ENCODE measurements at regions not wholly inside any gene's neighbourhood (a gene's known extent, or its start where the extent isn't known, plus 50 kb on each side); places are given as distances from the start of the nearest gene placed in this dataset.

- TF ChIP-seq CTCF (IDR thresholded peaks at IDR 0.05): no peak
Measured at GRCh38 chr17:63189082-63189481, 223.0 kb downstream of the TANC2 start.

DNA sequence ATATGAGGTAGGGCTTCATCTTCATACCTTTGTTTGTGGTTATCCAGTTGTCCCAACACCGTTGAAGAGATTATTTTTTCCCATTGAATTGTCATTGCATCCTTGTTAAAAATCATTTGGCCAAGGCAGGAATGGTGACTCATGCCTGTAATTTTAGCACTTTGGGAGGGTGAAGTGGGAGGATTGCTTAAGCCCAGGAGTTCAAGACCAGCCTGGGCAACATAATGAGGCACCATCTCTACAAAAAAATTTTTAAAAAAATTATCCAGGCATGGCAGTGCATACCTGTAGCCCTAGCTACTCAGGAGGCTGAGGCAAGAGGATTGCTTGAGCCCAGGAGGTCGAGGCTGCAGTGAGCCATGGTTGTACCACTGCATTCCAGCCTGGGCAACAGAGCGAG, 223.9 kb downstream of the TANC2 start:
- no peak for TF ChIP-seq CTCF (IDR thresholded peaks at IDR 0.05)

DNA sequence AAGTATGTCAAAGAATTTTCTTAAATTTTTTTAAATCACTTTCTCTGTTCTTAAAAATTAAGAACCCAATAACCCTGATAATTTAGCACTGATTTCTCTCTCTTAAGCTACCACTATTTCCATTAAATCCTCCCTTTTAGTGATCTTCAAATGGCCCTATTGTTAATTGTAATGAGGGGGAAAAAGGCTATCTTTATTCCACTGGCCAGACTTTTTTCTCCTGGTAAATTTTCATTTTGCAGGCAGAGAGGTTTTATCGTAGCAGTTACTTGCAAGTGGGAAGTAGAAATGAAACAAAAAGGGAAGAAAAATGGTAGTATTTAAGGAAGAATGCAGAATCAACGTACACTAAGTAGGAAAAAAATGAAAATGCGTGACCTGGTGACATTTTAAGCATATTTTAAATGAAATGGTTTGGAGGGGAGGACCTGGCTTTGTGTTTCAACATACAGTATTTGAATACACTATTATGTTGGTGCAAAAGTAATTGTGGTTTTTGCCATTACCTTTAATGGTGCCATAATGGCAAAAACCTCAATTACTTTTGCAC, 224.9 kb downstream of the TANC2 start:
- TF ChIP-seq CTCF (IDR thresholded peaks at IDR 0.05): no peak

DNA sequence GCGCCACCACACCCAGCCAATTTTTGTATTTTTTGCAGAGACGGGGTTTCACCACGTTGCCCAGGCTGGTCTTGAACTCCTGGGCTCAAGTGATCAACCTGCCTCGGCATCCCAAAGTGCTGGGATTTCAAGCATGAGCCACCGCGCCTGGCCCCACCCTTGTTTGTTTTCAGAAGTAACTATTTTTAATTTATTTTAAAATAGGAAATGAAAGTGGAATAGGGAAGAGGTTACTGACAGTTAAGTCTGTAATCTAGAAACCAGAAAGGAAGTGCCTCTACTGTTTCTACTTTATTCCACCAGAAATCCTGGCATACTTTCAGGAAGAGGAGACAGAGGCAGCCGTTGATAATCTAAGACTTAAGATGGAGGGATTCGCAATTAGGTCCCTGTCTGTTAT, 225.6 kb downstream of the TANC2 start:
- no peak for TF ChIP-seq CTCF (IDR thresholded peaks at IDR 0.05)

DNA sequence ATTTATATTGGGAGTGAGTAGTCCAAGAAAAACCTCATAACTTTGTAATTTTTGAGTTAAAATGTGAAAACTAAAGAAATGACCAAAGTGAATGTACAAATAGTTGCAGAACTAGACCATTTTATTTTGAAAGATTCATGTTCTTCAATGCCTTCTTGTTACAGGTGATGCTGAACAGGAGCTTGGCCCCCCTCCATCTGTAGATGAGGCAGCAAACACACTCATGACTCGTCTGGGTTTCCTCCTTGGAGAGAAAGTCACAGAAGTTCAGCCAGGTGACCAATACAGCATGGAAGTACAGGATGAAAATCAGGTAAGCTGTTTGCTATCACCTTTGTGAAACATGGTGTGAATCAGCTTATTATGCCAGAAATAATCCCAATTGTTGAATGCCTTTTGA, 227.8 kb downstream of the TANC2 start:
- no peak for TF ChIP-seq CTCF (IDR thresholded peaks at IDR 0.05)

DNA sequence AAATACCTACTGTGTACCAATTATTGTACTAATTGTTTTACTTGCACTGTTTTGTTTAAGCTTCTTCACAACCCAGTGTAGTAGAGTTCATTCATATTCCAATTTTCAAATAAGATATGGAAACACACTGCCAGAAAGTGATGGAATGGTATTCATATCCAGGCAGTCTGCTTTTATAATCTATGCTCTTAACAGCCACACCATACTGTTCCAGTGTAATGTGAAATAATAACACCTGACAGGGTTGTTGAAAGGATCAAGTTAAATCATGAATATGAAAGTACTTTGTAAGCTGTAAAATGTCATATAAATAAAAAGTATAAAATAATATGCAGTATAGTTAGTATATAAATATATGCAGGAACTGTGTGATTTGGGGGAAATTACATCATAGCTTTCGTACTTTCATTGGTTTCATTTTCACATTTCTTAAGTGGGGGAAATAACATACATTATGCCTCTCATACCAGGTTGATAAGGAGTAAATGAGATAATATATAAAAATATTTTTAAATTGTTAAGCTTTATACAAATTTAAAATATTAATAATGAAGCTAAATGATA, 230.8 kb downstream of the TANC2 start:
- TF ChIP-seq CTCF (IDR thresholded peaks at IDR 0.05): no peak

GRCh38 chr17:63203652-63204051, 237.6 kb downstream of the TANC2 start:
- no peak for TF ChIP-seq CTCF (IDR thresholded peaks at IDR 0.05)

DNA sequence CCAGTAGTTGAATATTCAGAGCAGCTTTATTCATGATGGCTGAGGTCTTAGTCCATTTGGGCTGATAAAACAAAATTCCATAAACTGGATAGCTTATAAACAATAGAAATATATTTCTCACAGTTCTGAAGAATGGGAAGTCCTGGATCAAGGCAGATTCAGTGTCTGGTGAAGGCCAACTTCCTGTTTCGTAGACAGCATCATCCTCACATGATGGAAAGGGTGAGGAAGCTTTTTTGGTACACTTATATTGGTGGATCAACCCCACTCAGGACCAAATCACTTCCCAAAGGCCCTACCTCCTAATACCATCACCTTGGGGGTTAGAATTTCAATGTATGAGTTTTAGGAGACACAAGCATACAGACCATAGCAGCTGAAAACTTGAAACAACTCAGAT, 224.2 kb downstream of the CYB561 start:
- TF ChIP-seq CTCF (IDR thresholded peaks at IDR 0.05): no peak

Data from LNCAP (cell line).